ENCODE measurements at regions not wholly inside any gene's neighbourhood (a gene's known extent, or its start where the extent isn't known, plus 50 kb on each side); places are given as distances from the start of the nearest gene placed in this dataset.

- no peak for DNase-seq (ENCODE audit: low spot score)
These were observed 109.4 kb downstream of the UCHL5 start for GRCh38 chr1:192949783-192950182.

DNA sequence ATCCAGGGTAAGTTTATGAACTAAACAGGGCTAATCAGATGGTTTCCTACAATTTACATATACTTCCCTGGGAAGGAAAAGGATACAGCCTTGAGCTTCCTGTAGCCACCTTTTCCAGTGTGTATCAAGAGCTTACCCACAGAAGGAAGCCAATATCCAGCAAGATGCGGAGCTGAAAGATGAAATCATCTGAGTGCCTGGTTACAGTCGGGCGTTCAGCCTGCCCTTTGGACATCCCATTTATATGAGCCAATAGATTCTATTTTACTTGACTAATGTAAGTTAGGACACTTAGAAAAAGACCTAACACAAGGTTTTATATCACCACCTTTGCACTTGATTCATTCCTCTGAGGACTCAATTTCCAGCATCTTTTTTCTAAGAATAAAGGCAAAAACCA is 108.2 kb downstream of the UCHL5 start:
- no peak for DNase-seq (ENCODE audit: low spot score)

DNA sequence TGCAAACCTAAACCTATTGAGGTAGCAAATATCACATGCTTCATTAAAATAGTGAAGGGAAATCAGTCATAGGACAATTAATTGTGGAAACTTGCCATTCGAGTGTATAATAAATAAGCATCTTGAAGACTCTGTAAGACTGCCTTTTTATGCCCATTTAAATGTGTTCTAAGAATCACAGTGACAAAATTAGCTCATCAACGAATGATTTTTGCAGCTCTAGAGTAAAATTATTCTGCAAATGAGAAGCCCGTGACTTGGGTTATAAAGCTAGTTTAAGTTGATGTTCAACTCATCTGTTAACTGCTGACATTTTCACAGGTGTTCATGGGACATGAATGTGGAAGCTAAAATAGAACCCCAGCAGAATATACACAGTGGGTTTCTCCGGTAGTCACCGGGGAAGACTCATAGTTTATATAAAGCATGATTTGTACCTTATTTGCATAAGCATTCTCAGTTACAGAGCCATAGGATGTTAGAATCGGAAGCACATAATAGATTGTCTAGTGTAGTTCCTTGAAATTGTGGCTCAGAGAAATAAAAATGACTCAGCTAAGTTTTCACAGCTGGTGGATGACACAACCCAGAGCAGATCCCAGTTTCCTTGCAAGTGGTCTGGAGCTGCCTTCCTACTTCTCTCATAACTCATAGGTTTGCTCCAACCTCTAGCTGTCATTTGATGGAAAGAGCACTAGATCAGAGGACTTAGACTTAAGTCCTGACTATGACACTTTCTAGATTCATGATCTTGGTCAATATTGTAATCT is 107.3 kb downstream of the UCHL5 start:
- DNase-seq (ENCODE audit: low spot score): peak; percentile 74

GRCh38 chr1:192952646-192953045 is 106.5 kb downstream of the UCHL5 start:
- DNase-seq (ENCODE audit: low spot score): peak; percentile 10

- DNase-seq (ENCODE audit: low spot score): no peak
These were observed 104.4 kb downstream of the UCHL5 start for GRCh38 chr1:192954705-192955265.

- DNase-seq (ENCODE audit: low spot score): no peak
These were observed 100.8 kb downstream of the UCHL5 start for GRCh38 chr1:192958350-192958749.

- peak; percentile 16 for DNase-seq (ENCODE audit: low spot score)
These were observed 100.3 kb downstream of the UCHL5 start for GRCh38 chr1:192958871-192959270.

DNA sequence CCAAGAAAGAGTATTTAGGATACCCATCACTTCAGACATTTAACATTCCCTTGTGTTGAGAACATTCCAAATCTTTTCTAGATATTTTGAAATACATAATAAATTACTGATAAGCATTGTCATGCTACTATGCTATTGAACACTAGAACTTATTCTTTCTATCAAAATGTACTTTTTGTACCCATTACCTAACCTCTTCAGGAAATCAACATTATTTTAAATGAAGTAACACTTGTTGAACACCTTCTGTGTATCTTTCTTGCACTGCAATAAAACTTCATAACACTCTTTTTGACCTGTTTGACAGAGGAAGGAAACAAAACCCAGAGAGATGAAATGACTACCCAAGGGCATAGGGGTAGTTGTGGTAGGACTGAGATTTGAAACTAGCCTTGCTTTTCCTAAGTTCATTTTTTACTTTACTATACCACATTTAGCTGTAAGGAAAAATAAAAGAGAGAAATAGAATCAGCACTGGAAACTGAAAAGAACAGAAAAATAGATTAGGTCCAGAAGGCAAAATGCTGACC is 99.4 kb downstream of the UCHL5 start:
- no peak for DNase-seq (ENCODE audit: low spot score)
